ENCODE measurements at regions not wholly inside any gene's neighbourhood (a gene's known extent, or its start where the extent isn't known, plus 50 kb on each side); places are given as distances from the start of the nearest gene placed in this dataset.

GRCh38 chr2:121907928-121908327 is 152.5 kb downstream of the TSN start:
- Mint-ChIP-seq H3K9me3 (no peaks in the 10 kb centered on the region), H3K36me3 (no peaks in the 10 kb centered on the region), H3K27ac (no peak overlapping the region)
- DNase-seq (ENCODE audit: low spot score in 2 of 2) (no peak), ATAC-seq (no peak)

GRCh38 chr2:121910139-121910538 is 154.7 kb downstream of the TSN start:
- DNase-seq (ENCODE audit: low spot score in 2 of 2) (no peak), ATAC-seq (no peak)
- Mint-ChIP-seq H3K36me3 (no peaks in the 10 kb centered on the region), H3K9me3 (no peaks in the 10 kb centered on the region), H3K27ac (no peak overlapping the region)

- ATAC-seq (no peak), DNase-seq (ENCODE audit: low spot score in 2 of 2) (no peak)
- Mint-ChIP-seq H3K27ac (no peak overlapping the region), H3K9me3 (no peaks in the 10 kb centered on the region), H3K36me3 (no peaks in the 10 kb centered on the region)
These were observed 155.6 kb downstream of the TSN start for GRCh38 chr2:121911036-121911435.

GRCh38 chr2:121917143-121917542 is 161.7 kb downstream of the TSN start:
- Mint-ChIP-seq H3K9me3 (no peaks in the 10 kb centered on the region), H3K36me3 (no peaks in the 10 kb centered on the region), H3K27ac (no peak overlapping the region)
- DNase-seq (ENCODE audit: low spot score in 2 of 2) (no peak), ATAC-seq (no peak)

- H3K9me3 Mint-ChIP-seq: no peaks in the 10 kb centered on the region
- DNase-seq (ENCODE audit: low spot score in 2 of 2) (no peak), ATAC-seq (no peak)
- H3K27ac Mint-ChIP-seq: no peak overlapping the region
- H3K36me3 Mint-ChIP-seq: no peaks in the 10 kb centered on the region
These were observed 162.8 kb downstream of the TSN start for GRCh38 chr2:121918231-121918630.

GRCh38 chr2:121919803-121920202 is 164.4 kb downstream of the TSN start:
- Mint-ChIP-seq H3K9me3 (peaks cover 0 to 3% of the 10 kb centered on the region in 2 donors), H3K36me3 (no peaks in the 10 kb centered on the region), H3K27ac (no peak overlapping the region)
- ATAC-seq: no peak
- no peak for DNase-seq (ENCODE audit: low spot score in 2 of 2)

GRCh38 chr2:121925466-121925865 is 170.0 kb downstream of the TSN start:
- no peak overlapping the region for H3K27ac Mint-ChIP-seq
- DNase-seq (ENCODE audit: low spot score in 2 of 2) (no peak), ATAC-seq (no peak)
- peaks cover 0 to 3% of the 10 kb centered on the region in 2 donors for H3K9me3 Mint-ChIP-seq
- H3K36me3 Mint-ChIP-seq: no peaks in the 10 kb centered on the region

- H3K36me3 Mint-ChIP-seq: no peaks in the 10 kb centered on the region
- ATAC-seq (no peak), DNase-seq (ENCODE audit: low spot score in 2 of 2) (no peak)
- H3K9me3 Mint-ChIP-seq: no peaks in the 10 kb centered on the region
- H3K27ac Mint-ChIP-seq: no peak overlapping the region
These were observed 187.8 kb downstream of the TSN start for GRCh38 chr2:121943285-121943684.

- no peak for DNase-seq (ENCODE audit: low spot score in 2 of 2)
- H3K9me3 Mint-ChIP-seq: no peaks in the 10 kb centered on the region
- no peaks in the 10 kb centered on the region for H3K36me3 Mint-ChIP-seq
- ATAC-seq: peak in 1 of 2 donors; percentile 46
- no peak overlapping the region for H3K27ac Mint-ChIP-seq
These were observed 188.8 kb downstream of the TSN start for GRCh38 chr2:121944072-121944831.

GRCh38 chr2:121947674-121948073 is 192.2 kb downstream of the TSN start:
- Mint-ChIP-seq H3K27ac (no peak overlapping the region), H3K9me3 (no peaks in the 10 kb centered on the region), H3K36me3 (no peaks in the 10 kb centered on the region)
- DNase-seq (ENCODE audit: low spot score in 2 of 2) (no peak), ATAC-seq (no peak)

- no peak overlapping the region for H3K27ac Mint-ChIP-seq
- DNase-seq (ENCODE audit: low spot score in 2 of 2) (no peak), ATAC-seq (no peak)
- no peaks in the 10 kb centered on the region for H3K9me3 Mint-ChIP-seq
- no peaks in the 10 kb centered on the region for H3K36me3 Mint-ChIP-seq
These were observed 193.8 kb downstream of the TSN start for GRCh38 chr2:121949271-121949670.

- Mint-ChIP-seq H3K9me3 (no peaks in the 10 kb centered on the region), H3K27ac (no peak overlapping the region), H3K36me3 (no peaks in the 10 kb centered on the region)
- no peak for ATAC-seq
- no peak for DNase-seq (ENCODE audit: low spot score in 2 of 2)
These were observed 200.0 kb downstream of the TSN start for GRCh38 chr2:121955426-121955825.

GRCh38 chr2:121955872-121956271 is 200.4 kb downstream of the TSN start:
- Mint-ChIP-seq H3K36me3 (no peaks in the 10 kb centered on the region), H3K9me3 (no peaks in the 10 kb centered on the region), H3K27ac (no peak overlapping the region)
- no peak for ATAC-seq
- DNase-seq (ENCODE audit: low spot score in 2 of 2): no peak

- ATAC-seq: no peak
- no peaks in the 10 kb centered on the region for H3K36me3 Mint-ChIP-seq
- no peak for DNase-seq (ENCODE audit: low spot score in 2 of 2)
- no peaks in the 10 kb centered on the region for H3K9me3 Mint-ChIP-seq
- H3K27ac Mint-ChIP-seq: no peak overlapping the region
These were observed 204.8 kb downstream of the TSN start for GRCh38 chr2:121960251-121960650.

GRCh38 chr2:121961761-121962160 is 206.3 kb downstream of the TSN start:
- ATAC-seq (no peak), DNase-seq (ENCODE audit: low spot score in 2 of 2) (no peak)
- no peak overlapping the region for H3K27ac Mint-ChIP-seq
- H3K9me3 Mint-ChIP-seq: no peaks in the 10 kb centered on the region
- H3K36me3 Mint-ChIP-seq: no peaks in the 10 kb centered on the region

- Mint-ChIP-seq H3K27ac (no peak overlapping the region), H3K9me3 (no peaks in the 10 kb centered on the region), H3K36me3 (no peaks in the 10 kb centered on the region)
- ATAC-seq (no peak), DNase-seq (ENCODE audit: low spot score in 2 of 2) (no peak)
These were observed 210.2 kb downstream of the TSN start for GRCh38 chr2:121965661-121966060.

- ATAC-seq (no peak), DNase-seq (ENCODE audit: low spot score in 2 of 2) (no peak)
- H3K9me3 Mint-ChIP-seq: no peaks in the 10 kb centered on the region
- H3K27ac Mint-ChIP-seq: no peak overlapping the region
- no peaks in the 10 kb centered on the region for H3K36me3 Mint-ChIP-seq
These were observed 211.2 kb downstream of the TSN start for GRCh38 chr2:121966663-121967062.

- DNase-seq (ENCODE audit: low spot score in 2 of 2): no peak
- H3K36me3 Mint-ChIP-seq: no peaks in the 10 kb centered on the region
- ATAC-seq: no peak
- H3K9me3 Mint-ChIP-seq: no peaks in the 10 kb centered on the region
- no peak overlapping the region for H3K27ac Mint-ChIP-seq
These were observed 213.7 kb downstream of the TSN start for GRCh38 chr2:121969166-121969565.
